ENCODE measurements at regions not wholly inside any gene's neighbourhood (a gene's known extent, or its start where the extent isn't known, plus 50 kb on each side); places are given as distances from the start of the nearest gene placed in this dataset.

DNA sequence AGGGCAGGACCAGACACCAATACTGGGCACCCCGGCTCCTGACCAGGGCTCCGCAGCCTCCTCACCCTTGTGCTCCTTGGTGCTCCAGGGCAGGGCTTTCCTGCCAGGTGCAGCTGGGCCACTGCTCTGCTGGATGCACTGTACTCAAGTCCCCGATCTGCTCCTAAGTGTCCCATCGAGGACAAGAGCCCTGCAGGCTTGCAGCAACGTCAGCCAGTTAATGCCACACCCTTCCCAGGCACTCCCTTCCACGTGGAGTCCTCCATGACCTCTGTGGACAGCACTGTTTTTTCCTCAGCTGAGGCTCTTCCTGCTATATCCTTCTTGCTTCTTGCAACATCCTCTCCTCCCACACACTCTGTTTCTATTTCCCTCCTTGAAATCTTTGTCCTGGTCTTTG is 94.0 kb upstream of the NGF start:
- TF ChIP-seq SIN3A (IDR thresholded peaks at IDR 0.05; ENCODE audit: borderline replicate concordance, insufficient read depth, low read length) (0 out of 2 replicates have a peak, but pooled peaks have one; percentile 74), POLR2AphosphoS5 (IDR thresholded peaks at IDR 0.05; ENCODE audit: low read depth, low read length) (no peak), TAF1 (IDR thresholded peaks at IDR 0.05; ENCODE audit: borderline replicate concordance, insufficient read depth, low read length) (no peak), FOXP2 (optimal IDR thresholded peaks at IDR 0.05; ENCODE audit: borderline replicate concordance, extremely low read depth, extremely low read length, insufficient read depth) (no peak)
- TF ChIP-seq, protein P1, sequence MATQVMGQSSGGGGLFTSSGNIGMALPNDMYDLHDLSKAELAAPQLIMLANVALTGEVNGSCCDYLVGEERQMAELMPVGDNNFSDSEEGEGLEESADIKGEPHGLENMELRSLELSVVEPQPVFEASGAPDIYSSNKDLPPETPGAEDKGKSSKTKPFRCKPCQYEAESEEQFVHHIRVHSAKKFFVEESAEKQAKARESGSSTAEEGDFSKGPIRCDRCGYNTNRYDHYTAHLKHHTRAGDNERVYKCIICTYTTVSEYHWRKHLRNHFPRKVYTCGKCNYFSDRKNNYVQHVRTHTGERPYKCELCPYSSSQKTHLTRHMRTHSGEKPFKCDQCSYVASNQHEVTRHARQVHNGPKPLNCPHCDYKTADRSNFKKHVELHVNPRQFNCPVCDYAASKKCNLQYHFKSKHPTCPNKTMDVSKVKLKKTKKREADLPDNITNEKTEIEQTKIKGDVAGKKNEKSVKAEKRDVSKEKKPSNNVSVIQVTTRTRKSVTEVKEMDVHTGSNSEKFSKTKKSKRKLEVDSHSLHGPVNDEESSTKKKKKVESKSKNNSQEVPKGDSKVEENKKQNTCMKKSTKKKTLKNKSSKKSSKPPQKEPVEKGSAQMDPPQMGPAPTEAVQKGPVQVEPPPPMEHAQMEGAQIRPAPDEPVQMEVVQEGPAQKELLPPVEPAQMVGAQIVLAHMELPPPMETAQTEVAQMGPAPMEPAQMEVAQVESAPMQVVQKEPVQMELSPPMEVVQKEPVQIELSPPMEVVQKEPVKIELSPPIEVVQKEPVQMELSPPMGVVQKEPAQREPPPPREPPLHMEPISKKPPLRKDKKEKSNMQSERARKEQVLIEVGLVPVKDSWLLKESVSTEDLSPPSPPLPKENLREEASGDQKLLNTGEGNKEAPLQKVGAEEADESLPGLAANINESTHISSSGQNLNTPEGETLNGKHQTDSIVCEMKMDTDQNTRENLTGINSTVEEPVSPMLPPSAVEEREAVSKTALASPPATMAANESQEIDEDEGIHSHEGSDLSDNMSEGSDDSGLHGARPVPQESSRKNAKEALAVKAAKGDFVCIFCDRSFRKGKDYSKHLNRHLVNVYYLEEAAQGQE (IDR thresholded peaks at IDR 0.05; ENCODE audit: insufficient read depth in 1 of 2, low read depth in 2 of 2, low read length in 2 of 2), result 0 out of 4 replicates have a peak, but pooled peaks of 1 of the 2 experiments have one; percentile 57
